ENCODE measurements at regions not wholly inside any gene's neighbourhood (a gene's known extent, or its start where the extent isn't known, plus 50 kb on each side); places are given as distances from the start of the nearest gene placed in this dataset.

- H3K27ac ChIP-seq = no peak overlapping the region
- no peak for TF ChIP-seq EP300 (IDR thresholded peaks at IDR 0.05)
- no peak for TF ChIP-seq CTCF (IDR thresholded peaks at IDR 0.05)
- TF ChIP-seq POLR2A (IDR thresholded peaks at IDR 0.05) = no peak
- no peaks in the 10 kb centered on the region for H3K27me3 ChIP-seq
- no peaks in the 10 kb centered on the region for H3K36me3 ChIP-seq
- no peak overlapping the region for H3K4me3 ChIP-seq
- WGBS, 3 donors = 29 to 57% methylated on average over 4 of the region's 4 CpGs; no CpG with 5 or more reads in 1 of the 3 donors
- intact Hi-C loops (cut with DNase I) = loop anchor here in 1 of 4 donors (10.0 kb wide), 1 partner anchor 61 kb away; the partner anchor contains the start of gene HLA-A
- H3K9me3 ChIP-seq = no peaks in the 10 kb centered on the region
- peaks cover 2% of the 10 kb centered on the region for H3K4me1 ChIP-seq (ENCODE audit: insufficient read depth)
- no peak for DNase-seq
Observed at GRCh38 chr6:29884261-29884660, 56.6 kb downstream of the HLA-G start.

- peaks cover 2% of the 10 kb centered on the region for H3K4me1 ChIP-seq (ENCODE audit: insufficient read depth)
- H3K9me3 ChIP-seq = no peaks in the 10 kb centered on the region
- no peak for DNase-seq
- no peak for TF ChIP-seq POLR2A (IDR thresholded peaks at IDR 0.05)
- H3K4me3 ChIP-seq = peak overlapping the region; percentile 83
- no peaks in the 10 kb centered on the region for H3K36me3 ChIP-seq
- no peaks in the 10 kb centered on the region for H3K27me3 ChIP-seq
- WGBS, 3 donors = 63 to 84% methylated on average over 5 of the region's 5 CpGs; no CpG with 5 or more reads in 1 of the 3 donors
- intact Hi-C loops (cut with DNase I) = loop anchor here in 2 of 4 donors (5.0 to 10.0 kb wide), 2 partner anchors 41 to 58 kb away; partner anchors contain the start of gene HLA-A (in 1 of the 2)
- H3K27ac ChIP-seq = peak overlapping the region in 1 of 2 donors; percentile 99
Observed at GRCh38 chr6:29886701-29887100, 55.6 kb upstream of the HLA-A start.

- Histone ChIP-seq H3K4me1 (ENCODE audit: insufficient read depth) (peaks cover 2% of the 10 kb centered on the region), H3K27ac (peak overlapping the region in 1 of 2 donors; percentile 99), H3K27me3 (no peaks in the 10 kb centered on the region), H3K9me3 (no peaks in the 10 kb centered on the region), H3K36me3 (no peaks in the 10 kb centered on the region), H3K4me3 (peak overlapping the region; percentile 83)
- TF ChIP-seq CTCF (IDR thresholded peaks at IDR 0.05) (no peak), POLR2A (IDR thresholded peaks at IDR 0.05) (no peak), EP300 (IDR thresholded peaks at IDR 0.05) (no peak)
- 1% methylated on average over 24 to 28 of the region's 28 CpGs; no CpG with 5 or more reads in 1 of the 3 donors for WGBS, 3 donors
- DNase-seq = peak; percentile 60 to 74 (median 72)
- intact Hi-C loops (cut with DNase I) = loop anchor here in 2 of 4 donors (5.0 to 10.0 kb wide), 2 partner anchors 40 to 57 kb away; partner anchors contain the start of gene HLA-A (in 1 of the 2)
Observed at GRCh38 chr6:29887330-29887818, 55.0 kb upstream of the HLA-A start.

GRCh38 chr6:29887819-29888776 is 54.2 kb upstream of the HLA-A start:
- peak; percentile 85 to 87 (median 86) for DNase-seq
- no peaks in the 10 kb centered on the region for H3K9me3 ChIP-seq
- peak overlapping the region; percentile 83 for H3K4me3 ChIP-seq
- 3 to 5% methylated on average over 73 to 99 of the region's 101 CpGs; no CpG with 5 or more reads in 1 of the 3 donors for WGBS, 3 donors
- peaks cover 2% of the 10 kb centered on the region for H3K4me1 ChIP-seq (ENCODE audit: insufficient read depth)
- peak overlapping the region in 1 of 2 donors; percentile 99 for H3K27ac ChIP-seq
- no peaks in the 10 kb centered on the region for H3K27me3 ChIP-seq
- H3K36me3 ChIP-seq = no peaks in the 10 kb centered on the region
- TF ChIP-seq EP300 (IDR thresholded peaks at IDR 0.05) (no peak), POLR2A (IDR thresholded peaks at IDR 0.05) (peak; percentile 26), CTCF (IDR thresholded peaks at IDR 0.05) (peak in 1 of 3 donors; percentile 15)
- intact Hi-C loops (cut with DNase I) = loop anchor here in 2 of 4 donors (5.0 to 10.0 kb wide), 2 partner anchors 39 to 57 kb away; partner anchors contain the start of gene HLA-A (in 1 of the 2)
